Ovary (tissue), 3 donors: ENCODE measurements at regions not wholly inside any gene's neighbourhood (a gene's known extent, or its start where the extent isn't known, plus 50 kb on each side); places are given as distances from the start of the nearest gene placed in this dataset.

Experiments used
- CTCF ChIP-seq, 3 donors: fragments of 450-650 bp in 2 of 3; fragments of 200-600 bp in 1 of 3; IDR thresholded peaks; one replicate each; pipeline versions ENCODE4 v1.5.1 to v1.8.0; 2016 to 2022; ENCODE audit warnings: antibody characterized with exemption in 3 of 3, mild to moderate bottlenecking in 1 of 3
- POLR2A ChIP-seq: fragments of 450-650 bp; IDR thresholded peaks from one replicate; pipeline ENCODE4 v1.6.1; 2017; ENCODE audit warnings: antibody characterized with exemption, mild to moderate bottlenecking, moderate library complexity
- donor health status: DM: no; HTN: no; CAD: no.

GRCh38 chr10:59109826-59110225, 66.6 kb upstream of the PHYHIPL start:
- TF ChIP-seq CTCF (IDR thresholded peaks at IDR 0.05) (no peak), POLR2A (no peak)
